Activated T-cell treated with anti-CD3 and anti-CD28 coated beads for 1 hour (primary cell): ENCODE measurements at regions not wholly inside any gene's neighbourhood (a gene's known extent, or its start where the extent isn't known, plus 50 kb on each side); places are given as distances from the start of the nearest gene placed in this dataset.

Source experiments
- DNase-seq: peaks from one replicate; pipeline ENCODE4 v3.0.0-alpha.2; 2020; ENCODE audit warnings: low read depth

DNA sequence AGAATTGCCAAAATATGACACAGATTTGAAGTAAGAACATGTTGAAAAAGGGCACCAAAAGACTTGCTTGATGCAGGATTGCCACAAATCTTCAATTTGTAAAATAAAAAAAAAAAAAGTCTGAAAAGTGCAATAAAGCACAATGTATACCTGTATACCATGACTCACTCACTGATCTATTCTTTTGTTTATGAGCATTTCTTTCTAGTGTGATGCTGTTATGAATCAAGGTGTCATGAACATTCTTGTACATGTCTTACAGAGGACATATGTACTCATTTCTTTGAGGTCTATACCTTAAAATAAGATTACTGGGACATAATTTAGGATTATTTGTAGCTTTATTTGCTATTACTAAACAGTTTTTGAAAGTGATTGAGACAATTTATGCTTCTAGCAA is 464.9 kb upstream of the RBMS3 start:
- no peak for DNase-seq

DNA sequence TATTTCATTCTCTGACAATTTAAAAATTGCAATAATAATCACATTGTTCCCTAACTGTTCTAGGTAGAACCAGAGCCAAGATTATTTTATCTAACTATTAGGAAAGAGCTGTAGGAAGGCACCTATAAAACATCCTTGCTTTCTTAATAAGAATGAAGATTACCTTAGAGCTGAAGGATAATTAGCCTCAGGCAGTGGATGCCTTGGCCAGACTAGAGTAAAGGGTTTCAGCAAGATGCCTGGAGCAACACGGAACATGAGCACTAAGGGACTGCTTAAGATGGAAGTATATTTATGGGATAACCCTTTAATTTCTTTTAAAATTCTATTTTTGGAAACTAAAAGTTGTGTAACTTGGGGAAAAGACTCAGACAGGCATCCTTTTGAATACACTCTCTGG is 456.6 kb upstream of the RBMS3 start:
- DNase-seq, result no peak

DNA sequence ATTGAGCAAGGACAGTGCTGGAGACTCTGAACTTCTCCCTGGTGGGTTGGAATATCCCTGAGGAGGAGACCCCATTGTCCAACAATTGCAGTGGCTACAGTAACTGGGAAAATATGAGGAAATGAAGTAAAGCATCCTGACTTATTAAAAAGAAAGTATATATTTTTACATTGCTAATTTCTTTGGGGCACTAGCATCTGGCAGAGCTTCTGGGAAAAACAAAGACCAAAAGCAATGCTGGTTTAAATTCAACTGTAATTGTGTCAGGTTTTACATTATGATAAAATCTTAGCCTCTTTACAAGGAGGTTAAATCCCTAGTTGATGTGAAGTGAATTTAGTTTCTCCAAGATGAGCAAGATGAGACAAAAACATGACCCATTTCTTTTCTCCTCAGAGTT is 454.0 kb upstream of the RBMS3 start:
- no peak for DNase-seq

DNA sequence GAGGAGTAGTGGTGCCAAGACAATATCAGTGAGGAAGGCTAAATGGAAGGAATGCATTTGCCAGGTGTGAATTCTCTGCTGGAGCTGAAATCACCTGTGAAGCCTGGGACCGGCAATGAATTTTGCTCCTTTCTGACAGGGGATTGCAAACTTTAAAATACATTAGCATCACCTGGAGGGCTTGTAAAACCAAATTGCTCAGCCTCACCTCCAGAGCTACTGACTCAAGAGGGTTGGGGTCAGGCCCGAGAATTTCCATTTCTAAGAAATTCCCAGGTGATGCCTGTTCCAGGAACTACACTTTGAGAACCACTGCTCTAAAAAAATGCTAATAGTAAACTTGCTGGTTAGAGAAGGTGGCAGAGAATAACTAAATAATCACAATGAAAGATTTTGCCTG is 445.6 kb upstream of the RBMS3 start:
- DNase-seq, result no peak

DNA sequence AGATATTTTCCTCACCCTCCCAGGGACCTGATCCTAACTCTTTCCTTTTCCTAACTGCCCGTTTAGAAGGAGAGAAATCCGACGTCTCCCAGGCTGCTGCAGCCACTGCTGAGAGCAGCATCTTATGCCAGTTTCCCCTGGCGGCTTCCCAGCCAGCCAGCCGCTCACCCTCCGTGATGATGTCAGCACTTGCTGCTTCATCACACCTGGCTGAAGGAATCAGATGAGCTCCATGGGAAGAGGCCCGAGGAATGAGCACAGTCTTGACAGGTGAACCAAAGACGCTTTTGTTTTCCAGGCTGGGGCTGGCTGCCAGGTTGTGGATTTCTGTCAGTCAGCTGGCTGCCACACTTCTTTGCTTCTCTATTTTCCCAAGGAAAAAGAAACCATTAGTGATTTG is 445.1 kb upstream of the RBMS3 start:
- DNase-seq, result no peak

DNA sequence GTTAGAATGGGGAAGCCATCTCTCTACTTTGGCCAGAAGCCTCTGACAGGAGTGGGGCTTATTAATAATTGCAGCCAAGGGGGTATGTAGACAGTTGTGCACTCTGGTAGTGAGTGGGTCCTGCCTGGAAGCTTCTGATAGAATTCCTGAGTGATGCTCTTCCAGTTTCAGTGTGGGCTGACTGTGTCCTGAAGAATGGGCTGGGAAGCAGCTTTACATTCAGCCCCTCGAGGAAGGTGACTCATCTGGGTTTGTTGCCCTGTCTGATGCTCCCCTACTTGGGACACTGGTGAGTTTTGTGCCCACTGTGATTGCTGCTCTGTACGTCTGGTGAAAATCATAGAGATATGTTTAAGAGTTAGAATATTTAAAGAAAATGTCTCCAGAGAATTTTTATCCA is 444.7 kb upstream of the RBMS3 start:
- DNase-seq, result no peak

DNA sequence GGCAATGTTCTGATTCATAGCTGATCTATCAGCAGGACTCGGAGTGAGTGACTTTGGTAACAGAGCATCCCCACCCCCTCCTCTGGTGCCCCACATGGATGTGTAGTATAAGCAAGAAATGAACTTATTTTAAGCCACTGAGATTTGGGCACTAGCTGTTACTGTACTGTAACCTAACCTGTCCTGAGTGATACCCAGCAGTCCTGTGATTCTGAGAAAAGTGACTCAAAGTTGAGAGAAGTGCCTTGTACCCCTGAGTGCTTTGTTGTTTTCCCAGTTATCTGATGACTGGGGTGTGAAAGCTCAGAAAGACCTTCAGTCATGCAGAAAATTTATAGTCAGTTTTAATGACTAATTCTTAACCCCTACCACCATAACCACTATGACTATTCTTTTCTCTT is 439.9 kb upstream of the RBMS3 start:
- DNase-seq, result no peak

DNA sequence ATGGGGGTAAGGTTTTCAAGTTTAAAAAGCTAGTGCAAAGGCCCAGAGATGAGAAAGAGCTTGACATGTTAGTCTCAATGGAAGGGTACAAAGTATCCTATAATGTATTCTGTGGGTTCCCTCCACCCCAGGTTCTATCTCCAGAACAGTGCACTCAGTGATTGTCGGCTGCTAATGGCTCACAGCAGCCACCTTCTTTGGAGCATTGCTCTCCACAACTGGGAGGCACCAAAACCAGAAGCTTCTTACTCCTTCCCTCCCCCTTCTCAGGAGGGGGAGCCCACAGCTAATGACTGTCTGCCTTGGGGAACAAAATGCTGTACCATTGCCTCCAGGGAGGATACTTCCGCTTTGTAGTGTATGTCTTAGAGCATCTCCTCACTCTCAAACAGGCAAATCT is 439.4 kb upstream of the RBMS3 start:
- DNase-seq, result no peak

DNA sequence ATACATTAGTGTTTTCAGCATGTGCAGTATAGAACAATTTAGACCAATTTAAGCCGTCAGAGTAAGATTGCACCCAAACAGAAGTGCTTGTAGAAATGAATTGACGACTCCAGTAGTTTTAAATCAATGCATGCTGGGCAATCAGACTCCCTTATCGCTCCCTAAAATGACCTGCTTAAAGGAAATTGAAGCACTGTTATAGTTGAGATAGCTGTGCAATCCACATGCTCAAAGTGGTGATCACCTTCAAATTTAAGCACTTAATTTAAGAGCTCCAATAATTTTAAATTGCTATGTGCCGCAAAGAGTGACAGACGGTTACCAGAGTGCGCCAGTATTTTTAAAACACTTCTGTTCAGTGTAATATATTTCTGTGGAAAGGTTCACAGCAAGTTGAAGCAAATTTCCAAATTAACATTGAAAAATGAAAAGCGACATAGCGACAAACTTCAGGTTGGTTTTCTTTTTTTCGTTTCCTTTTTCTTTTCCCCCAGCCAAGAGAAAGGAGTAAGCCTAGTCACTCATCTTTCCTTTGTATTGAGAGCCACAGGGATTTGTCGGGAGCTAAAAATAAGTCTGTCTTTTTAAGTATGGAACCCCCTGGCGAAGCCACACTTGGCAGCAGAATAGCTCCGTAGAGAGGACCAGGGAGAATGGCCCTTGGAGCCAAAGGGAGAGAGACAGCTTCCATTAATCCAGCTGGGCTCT is 436.4 kb upstream of the RBMS3 start:
- DNase-seq, result no peak

DNA sequence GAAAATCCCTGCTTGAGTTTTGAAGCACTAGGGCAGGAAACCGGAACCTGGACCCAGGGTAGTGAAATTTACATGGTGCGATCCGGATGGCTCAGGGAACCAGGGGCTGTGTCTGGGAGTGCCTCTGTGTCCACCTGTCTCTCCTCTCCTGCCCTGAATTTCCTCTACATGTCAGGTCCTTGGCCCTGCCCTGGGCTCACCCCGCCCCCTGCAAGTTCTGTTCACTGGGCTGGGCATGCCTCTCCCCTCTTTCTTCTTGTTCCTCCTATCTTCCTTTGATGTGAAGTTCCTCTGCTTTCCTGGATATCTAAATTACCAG is 435.9 kb upstream of the RBMS3 start:
- DNase-seq, result no peak

DNA sequence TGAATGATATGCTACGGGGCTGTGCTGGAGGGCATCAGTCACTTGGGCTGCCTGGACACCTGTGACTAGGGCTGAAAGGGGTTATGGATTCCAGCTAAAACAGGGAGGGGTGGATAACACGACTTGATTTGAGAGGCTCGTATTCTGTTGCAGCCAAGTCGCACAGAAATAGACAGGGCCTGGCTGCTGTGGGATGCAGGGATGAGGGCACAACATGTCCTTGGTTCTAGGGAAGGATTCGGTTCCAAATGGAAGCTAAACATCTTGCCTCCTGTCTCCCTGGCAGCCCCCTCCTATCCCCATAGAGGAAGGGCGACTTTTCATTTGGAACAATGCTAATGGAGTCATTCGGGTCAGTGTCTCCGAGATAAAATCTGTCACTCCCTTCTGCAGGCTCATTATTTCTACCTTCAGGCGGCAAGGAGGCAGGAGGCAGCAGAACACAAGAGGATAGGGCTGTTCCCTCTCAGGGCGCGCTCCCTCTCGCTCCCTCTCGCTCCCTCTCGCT is 433.8 kb upstream of the RBMS3 start:
- no peak for DNase-seq

DNA sequence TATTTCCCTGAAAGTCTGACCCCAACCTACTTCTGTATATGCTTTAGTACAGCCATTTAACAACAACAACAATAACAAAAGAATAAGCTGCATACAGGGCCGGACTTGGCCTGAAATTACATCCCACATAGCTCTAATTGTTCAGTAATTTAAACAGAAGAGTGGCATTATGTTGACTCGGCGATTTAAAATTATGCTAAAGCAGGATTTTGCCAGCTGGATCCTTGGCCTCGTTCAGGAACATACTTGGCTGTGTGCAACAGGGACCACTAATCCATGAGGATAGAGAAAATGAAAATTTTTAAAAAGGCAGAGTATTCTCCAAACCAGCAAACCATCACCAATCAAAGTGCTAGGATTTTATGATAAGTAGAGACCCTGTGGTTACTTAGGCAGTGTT is 433.1 kb upstream of the RBMS3 start:
- DNase-seq, result no peak

DNA sequence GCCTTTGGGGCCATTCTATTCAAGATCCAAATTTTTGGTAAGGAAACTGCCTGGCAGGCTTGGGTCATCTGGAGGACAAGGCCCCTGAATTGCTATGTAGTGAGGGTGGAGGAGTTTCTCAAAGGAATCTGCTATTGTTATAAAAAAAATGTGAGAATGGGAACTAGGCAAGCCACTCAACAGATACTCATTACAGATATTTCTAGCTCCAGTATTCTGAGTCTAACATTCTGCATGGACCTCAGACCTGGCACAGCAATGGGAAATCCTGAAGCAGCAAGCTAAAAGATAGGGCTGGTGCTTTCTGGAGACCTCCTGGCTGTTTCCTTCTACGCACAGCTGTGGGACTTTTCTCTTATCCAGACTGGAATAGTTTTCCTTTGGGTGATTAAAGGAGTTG is 430.7 kb upstream of the RBMS3 start:
- no peak for DNase-seq

DNA sequence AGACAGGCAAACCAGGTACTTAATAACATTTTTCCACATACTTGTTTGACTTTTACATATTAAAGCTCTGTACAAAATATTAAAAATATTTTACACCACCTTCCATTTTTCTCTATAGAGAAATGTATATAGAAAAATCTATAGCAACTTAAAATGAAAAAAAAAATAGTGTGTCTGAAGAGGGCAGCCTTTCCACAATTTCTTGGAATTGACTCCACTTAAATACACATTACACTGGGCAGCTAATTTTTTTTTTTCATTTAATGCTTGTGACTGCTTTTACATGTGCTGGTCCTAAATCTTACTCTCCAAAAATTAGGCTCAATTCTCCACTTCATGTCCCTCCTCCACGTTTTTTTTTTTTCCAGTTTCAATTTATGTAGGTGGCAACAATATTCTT is 427.0 kb upstream of the RBMS3 start:
- DNase-seq, result no peak

DNA sequence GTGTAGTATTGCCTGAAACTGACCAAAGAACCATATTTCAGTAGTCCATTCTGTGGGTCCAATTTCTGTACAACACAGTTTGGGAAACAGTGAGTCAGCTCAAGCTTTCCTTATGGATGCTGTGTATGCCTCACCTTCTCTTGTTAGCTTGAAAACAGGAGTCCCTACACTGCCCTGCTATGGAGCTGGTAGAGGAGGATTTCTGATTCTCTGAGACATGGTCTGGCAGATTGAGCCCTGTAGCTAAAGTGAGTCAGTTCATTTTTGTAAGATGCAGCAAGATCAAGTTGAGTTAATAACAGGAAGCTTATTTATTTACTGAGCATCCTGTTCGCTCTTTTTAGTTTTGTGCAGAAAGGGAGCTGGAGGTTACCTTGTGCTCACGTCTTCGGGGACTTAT is 424.1 kb upstream of the RBMS3 start:
- DNase-seq, result no peak

DNA sequence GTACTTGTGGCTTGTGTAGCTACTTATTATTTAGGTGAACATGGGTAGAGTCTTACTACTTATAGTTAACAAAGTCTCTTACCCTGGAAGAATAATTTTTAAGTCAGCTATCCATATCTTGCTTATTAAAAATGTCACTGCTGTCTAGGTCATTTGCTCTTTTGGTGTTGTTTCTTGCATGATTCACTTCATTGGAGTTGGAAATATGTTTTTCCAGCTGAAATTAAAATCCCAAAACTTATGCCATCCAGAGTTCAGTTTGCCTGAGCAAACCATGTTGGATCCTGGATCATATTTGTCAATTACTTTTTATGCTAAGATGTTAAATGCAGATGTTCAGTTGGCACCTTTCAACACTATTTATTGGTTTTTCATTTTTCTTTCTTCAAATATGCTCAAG is 421.0 kb upstream of the RBMS3 start:
- DNase-seq, result no peak

DNA sequence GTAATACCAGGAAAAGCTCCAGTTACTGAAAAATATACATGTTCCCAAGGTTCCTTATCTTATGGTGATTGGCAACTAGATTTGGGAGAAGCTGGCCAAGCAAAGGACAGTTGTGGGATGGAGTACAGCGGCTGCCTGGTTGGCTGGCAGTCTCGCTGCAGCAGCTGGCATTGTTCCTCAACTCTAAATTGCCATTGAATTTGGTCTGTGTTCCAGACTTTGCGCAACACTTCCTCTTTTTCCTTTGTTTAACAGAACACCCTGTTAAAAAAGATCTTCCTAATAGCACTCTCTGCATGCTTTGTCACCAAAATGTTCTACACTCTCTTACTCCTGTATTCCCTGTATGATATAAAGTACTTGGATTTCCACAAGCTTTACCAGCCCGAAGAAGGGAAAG is 420.6 kb upstream of the RBMS3 start:
- no peak for DNase-seq

DNA sequence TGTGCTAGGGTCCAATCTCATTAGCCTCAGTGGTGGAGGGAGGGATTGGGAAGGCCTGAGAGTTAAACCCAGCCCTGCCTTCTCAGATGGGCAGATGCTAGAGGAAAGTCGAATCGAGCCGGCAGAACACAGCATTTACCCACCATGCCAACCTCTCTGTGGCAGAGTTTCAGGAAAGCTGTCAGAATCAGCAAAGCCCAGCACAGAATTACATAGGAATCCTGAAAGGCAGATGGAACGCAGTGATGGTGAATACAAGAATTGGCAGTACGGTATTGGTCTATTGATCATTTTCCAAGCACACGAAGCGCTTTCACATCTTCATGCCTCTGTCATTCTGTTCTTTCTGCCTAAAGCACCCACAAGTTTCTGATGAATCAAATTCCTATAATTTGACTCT is 417.7 kb upstream of the RBMS3 start:
- no peak for DNase-seq

DNA sequence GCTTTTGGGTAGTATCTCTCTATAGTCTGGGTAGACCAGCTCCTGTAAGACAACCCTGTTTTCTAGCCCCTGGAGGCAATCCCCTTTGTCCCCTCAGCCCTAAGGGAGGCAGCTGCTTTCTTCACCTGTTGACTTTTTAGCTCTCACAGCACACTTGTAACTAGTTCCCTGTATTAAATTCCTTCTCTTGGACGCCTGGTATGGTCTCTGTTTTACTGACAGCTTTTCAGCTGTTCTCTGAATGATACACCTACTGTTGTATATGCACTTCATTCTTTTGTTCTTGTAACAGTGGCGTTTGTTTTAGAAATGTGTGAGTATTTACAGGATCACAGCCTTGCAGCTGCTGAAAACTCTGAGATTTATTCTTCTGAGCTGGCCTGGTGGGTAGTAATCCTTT is 413.0 kb upstream of the RBMS3 start:
- DNase-seq, result no peak

DNA sequence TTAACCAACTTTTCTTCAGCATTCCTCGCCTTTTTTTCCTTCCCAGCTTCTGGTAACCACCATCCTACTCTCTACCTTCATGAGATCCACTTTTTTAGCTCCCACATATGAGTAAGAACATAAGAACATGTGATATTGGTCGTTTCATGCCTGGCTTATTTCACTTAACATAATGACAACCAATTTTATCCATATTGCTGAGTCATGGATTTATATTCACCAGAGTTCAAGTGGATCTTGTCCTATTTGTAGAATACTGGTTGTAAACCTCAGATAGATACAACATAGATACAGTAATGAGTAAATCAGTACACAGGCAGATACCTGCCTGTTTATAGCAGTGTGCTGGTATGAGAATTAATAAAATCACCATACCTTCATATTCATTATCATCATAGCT is 412.0 kb upstream of the RBMS3 start:
- no peak for DNase-seq

DNA sequence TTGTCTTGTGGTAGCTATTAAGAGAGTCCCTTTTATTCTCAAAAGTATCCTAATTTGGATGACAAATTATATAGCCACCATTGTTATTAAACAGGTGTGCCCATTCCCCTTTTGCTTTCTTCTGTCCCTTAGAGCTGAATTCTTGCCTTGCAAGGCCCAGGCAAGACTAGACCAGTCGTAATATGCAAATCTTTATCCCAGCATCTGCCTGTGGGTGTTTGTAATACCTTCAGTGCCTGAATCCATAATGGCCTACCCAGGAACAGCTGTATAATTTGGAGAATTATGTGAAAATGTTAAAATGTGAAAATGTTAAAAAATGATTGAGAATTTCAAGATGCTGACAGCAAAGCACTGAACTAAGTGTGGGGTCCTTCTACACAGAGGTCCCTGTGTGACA is 403.0 kb upstream of the RBMS3 start:
- no peak for DNase-seq

DNA sequence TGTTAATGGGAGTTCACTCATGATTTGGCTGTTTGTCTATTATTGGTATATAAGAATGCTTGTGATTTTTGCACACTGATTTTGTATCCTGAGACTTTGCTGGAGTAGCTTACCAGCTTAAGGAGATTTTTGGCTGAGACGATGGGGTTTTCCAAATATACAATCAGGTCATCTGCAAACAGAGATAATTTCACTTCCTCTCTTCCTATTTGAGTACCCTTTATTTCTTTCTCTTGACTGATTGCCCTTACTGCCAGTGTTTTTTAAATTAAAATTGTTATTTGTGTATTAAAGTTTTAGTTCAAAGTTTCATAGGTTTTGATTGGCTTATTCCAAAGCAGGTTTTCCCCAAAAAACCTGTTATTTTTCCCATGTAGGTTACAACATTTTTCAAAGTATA is 390.5 kb upstream of the RBMS3 start:
- DNase-seq, result no peak

DNA sequence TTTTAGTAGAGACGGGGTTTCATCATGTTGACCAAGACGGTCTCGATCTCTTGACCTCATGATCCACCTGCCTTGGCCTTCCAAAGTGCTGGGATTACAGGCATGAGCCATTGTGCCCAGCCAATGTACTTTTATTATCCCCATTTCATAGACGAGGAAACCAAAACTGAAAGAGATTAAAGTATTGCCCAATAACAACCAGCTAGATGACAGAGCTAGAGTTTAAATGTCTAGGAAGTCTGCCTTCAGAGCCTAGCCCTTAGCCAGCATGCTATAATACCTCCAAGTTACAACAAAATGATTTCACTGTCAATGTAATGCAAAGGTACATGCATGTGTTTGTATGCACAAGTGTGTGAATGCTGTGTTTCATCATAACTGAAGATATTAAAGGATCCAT is 389.4 kb upstream of the RBMS3 start:
- no peak for DNase-seq

DNA sequence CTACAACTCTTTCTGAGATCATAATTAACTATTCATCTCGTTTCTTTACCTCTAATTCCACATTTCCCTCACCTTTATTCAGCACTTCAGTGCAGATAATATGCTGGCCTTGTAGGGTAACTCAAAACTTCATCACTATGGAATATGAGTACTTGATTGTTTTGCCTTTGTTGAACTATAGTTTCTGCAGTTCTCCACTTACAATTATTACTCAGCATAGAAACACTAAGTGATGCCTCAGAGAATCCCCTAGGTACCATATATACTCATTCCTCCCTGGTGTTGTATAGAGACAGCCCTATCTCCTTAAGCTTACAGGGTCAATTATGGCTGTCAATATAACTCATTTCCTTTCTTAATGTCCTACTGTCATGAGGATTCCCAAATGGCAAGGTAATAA is 380.6 kb upstream of the RBMS3 start:
- DNase-seq, result no peak

DNA sequence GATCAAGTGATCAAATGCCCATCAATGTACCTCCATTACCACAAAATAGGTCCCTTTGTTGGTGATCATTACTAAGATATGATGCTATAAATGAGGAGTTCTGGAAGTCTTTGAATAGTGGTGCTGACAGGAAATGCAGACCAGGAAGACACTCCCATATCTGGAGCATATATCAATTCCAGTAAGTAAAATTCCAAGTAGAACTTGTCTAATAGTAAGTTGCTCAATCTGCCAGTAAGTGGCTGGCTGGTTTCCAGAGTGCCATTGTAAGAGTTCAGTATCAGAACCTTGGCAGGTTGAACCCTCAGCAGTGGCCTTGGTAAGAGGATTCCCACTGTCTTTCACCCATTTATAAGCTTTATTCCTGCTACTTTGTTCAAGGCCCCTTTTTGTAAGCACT is 379.9 kb upstream of the RBMS3 start:
- DNase-seq, result no peak
